T-helper 1 cell treated with Interleukin-12 subunit alpha and Interleukin-12 subunit beta and Interleukin-4 antibody, amounts not matched to agents 30 ng/mL and 1 ng/mL, for 36 hours (primary cell): ENCODE measurements at regions not wholly inside any gene's neighbourhood (a gene's known extent, or its start where the extent isn't known, plus 50 kb on each side); places are given as distances from the start of the nearest gene placed in this dataset.
"Not testable (repeated sequence)": the region's sequence is repeated elsewhere in the genome, so short reads cannot be mapped to it uniquely, and the experiment has no call there.

Experiments
- intact Hi-C: fragments of 100-400 bp; cut with micrococcal nuclease; formaldehyde crosslinking; loops from one replicate; pipeline ENCODE4 v1.15.1; 2024

DNA sequence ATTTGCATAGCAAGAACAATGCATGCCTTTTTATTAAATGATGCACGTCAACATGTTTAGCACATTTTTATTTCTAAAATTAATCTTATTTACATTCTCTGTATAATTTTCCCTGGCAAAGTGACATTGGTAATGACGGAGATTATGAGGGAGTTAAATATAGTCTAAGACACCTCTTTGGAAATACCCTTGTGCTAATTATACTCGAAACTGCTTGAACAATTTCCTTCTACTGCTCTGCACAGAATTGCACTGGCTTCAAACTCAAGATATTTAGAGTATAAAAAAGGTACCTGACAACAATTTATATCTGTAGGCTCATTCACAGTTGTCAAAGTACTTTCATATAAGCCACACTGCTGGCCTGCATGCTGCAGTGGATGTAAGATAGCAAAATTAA is 602.7 kb downstream of the NXPH1 start:
- intact Hi-C loops: no loop called here

DNA sequence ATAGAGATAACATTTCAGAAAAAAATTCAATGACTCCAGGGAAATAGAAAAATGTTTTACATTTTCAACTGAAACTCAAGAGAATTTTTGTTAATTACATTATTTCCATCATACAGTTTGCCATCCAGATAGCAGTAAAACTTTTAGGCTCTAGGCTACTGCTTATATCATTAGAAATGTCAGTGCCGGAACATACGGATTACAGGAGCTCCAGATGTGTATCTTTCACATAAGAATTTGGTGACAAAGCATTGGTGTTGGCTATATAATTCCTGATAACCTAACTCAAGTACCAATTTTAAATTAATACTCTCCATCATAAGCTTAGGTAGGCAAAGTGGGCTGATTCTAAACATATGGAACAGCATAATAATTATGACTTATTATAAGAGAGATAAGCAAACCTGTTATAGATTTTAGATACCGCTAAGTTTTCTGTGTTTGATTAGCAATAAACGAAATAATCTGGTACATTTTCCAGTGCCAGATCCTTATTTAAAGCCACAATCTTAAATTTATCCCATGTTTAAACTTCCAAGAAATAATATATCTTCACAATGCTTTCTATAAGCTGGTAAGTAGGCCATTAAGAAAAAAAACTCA is 637.9 kb downstream of the NXPH1 start:
- intact Hi-C loops: no loop called here

GRCh38 chr7:9075774-9076173 is 642.4 kb downstream of the NXPH1 start:
- intact Hi-C loops: not testable (repeated sequence)

GRCh38 chr7:9082203-9082602 is 648.8 kb downstream of the NXPH1 start:
- intact Hi-C loops: no loop called here

DNA sequence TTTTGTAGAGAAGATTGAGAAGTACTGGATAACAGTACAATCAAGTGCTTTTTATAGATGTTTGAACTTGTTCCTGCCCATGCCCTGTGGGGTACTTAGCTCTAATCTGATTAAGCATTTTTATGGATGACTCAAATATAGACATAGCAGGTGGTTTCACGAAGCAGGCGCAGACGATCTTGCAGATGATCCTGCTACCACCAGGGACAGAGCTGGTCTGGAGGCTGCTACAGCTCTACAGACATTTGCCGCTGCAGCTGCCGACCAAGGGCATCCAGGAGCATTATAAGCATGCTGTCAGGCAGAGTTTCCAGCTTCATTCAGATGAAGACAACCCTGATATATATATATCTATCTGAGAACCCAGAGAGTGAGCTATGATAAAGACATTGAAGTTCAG is 650.4 kb downstream of the NXPH1 start:
- intact Hi-C loops: no loop called here

- intact Hi-C loops: no loop called here
Observed at GRCh38 chr7:9091282-9091681, 657.9 kb downstream of the NXPH1 start.

DNA sequence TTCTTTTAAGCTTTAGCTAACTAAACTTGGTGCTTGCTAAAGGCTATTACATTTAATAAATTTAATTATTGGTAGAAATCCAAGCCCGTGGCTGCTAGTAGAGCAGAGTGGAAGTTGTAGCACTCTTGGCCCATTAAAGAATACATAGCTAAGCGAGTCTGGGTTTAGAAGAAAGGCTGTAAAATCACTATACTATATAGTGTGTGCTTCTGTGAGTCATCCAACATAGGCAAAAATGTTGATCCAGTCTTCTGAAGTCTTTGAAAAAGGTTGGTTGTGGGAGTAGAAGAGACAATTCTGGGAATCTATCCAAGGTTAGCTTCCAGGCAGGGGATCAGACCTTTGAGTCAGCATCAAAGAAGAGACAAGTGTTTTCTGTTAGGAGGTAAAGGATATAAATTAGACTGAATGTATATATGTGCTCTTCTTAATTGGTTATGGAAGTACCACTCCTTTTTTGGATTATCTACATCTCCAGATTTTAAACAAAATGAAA is 664.2 kb downstream of the NXPH1 start:
- intact Hi-C loops: no loop called here

DNA sequence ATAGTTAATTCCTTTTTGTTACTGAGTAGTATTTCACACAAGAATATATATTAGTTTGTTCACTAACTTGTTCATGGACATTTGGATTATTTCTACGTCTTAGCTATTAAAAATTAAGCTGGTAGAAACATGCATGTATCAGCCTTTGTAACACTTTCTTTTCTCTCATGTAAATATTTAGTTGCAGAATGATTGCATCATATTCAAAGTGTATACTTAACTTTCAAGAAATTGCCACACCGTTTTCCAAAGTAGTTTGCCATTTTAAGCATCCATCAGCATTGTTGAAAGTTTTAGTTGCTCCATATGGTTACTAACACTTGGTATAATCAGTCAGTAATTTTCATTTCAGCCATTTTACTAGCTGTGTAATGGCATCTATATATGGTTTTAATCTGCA is 666.9 kb downstream of the NXPH1 start:
- intact Hi-C loops: no loop called here

GRCh38 chr7:9102846-9103245 is 669.4 kb downstream of the NXPH1 start:
- intact Hi-C loops: no loop called here

DNA sequence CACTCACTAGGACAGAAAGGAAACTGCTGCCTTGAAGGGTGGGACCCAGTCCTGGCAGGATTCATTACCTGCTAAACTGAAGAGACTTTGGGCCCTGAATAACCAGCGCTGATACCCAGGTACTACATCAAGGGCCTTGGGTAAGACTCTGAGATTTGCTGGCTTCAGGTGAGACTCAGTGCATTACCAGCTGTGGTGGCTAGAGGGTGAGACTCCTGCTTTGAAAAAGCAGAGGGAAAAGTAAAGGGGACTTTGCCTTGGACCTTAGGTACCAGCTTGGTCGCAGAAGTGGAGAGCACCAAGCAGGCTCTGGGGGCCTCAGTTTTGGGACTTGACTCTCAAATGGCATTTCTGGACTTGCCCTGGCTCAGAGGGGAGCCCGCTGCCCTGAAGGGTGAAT is 673.3 kb downstream of the NXPH1 start:
- intact Hi-C loops: no loop called here

- intact Hi-C loops: no loop called here
Observed at GRCh38 chr7:9120331-9120730, 686.9 kb downstream of the NXPH1 start.

DNA sequence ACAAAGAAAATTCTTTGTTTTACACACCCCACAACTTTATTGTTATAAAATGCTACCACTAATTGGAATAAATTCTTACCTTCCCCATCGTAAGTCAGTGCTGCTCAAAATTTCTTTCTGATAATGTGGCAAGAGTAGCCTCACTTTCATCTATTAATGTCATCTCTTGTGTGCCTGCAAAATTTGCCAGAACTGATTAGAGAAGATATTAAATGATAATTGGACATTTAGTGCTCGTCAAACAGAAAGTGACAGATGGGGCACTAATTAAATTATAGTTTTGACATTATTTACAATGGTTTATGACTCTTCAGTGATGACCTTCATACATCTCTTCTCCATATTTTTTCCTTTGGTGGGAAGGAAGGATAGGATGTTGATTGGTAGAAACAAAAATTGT is 690.9 kb downstream of the NXPH1 start:
- intact Hi-C loops: no loop called here

DNA sequence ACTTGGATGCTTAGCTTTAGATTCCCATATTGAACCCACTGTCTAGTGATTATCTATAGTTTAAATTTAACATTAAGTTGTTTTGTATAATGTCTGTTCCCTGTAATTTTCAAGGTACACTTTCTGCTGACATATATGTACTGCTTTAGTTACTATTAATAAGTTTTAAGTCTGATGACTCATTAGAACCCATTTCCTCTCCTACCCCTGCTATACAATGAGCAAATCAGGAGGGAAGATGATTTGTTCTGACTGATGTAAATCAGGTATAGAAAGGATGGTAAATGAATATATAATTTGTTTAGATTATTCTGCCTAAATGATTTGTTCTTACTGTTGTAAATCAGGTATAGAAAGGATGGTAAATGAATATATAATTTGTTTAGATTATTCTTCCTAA is 691.8 kb downstream of the NXPH1 start:
- intact Hi-C loops: no loop called here

DNA sequence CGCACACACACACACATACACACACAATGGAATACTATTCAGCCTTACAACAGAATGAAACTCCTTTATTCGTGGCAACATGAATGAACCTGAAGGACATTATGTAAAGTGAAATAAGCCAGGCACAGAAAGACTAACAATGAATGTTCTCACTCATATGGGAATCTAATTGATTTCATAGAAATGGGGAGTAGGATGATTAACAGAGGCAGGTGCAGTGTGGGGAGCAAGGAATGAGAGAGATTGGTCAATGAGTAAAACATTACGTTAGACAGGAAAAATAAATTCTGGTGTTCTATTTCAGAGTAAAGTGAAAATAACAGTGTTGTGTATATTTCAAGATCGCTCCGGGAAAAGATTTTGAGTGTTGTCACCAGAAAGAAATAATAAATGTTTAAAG is 694.5 kb downstream of the NXPH1 start:
- intact Hi-C loops: no loop called here

GRCh38 chr7:9148687-9149086 is 715.3 kb downstream of the NXPH1 start:
- intact Hi-C loops: no loop called here

DNA sequence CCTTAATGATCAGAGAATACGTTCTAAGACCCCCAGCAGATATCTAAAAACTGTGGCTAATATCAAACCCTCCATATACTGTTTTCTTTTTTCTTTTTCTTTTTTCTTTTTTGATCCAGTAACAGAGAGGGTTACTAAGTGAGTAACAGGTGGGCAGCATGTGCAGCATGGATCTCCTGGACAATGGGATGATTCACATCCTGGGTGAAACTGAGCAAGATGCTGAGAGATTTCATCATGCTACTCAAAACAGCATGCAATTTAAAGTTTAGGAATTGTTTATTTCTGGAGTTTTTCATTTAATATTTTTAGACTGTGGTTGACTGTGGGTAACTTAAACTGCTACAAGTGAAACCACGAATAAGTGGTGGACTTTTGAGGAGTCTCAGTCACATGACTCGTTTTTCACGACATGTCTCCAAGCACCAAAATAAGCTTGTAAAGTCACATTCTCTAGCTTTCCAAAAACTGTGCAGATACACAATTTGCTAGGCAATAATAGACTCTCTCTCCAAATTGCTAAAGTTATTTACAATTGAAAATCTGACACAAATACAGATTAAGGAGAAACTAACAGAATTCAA is 716.2 kb downstream of the NXPH1 start:
- intact Hi-C loops: no loop called here

GRCh38 chr7:9163691-9164090 is 730.3 kb downstream of the NXPH1 start:
- intact Hi-C loops: not testable (repeated sequence)

DNA sequence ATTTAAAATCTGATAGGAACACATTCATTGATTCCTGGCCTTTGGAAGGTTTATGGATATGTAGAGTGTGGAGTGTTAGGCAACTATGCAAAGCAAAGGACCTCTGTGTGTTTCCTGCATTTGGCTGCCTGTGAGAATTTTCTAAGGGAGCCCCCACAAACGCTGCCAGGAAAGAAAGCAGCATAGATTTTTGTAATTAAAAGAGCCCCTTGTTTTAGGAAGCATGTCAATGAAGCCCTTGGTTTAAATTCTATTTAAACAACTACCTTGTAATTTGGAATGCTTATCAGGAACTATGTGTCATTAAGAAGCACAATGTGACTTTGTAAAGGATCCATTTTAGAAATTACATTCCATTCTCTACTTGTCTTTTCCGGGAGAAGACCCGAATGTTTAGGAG is 742.5 kb downstream of the NXPH1 start:
- intact Hi-C loops: no loop called here

- intact Hi-C loops: no loop called here
Observed at GRCh38 chr7:9181356-9181755, 747.9 kb downstream of the NXPH1 start.

GRCh38 chr7:9186730-9187129 is 753.3 kb downstream of the NXPH1 start:
- intact Hi-C loops: no loop called here

- intact Hi-C loops: no loop called here
Observed at GRCh38 chr7:9189703-9190102, 756.3 kb downstream of the NXPH1 start.

DNA sequence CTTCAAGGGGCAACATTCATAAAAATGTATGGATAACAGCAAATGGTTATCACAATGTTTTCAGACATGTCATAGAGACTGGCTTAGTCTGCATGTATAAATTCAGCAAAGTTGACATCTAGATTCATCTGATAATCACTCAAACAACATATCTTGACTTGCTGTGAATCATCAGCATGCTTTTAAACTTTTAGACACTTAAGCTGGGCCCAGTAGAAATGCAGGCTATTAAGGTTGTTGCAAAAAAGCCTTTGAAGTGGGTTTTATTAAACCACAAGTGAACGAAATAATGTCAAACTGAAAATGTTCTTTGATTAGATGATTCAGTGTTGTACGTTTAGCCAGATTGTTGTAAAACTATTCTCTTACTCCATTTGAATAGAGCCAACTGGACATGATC is 759.6 kb downstream of the NXPH1 start:
- intact Hi-C loops: no loop called here

- intact Hi-C loops: no loop called here
Observed at GRCh38 chr7:9200626-9201025, 767.2 kb downstream of the NXPH1 start.

- intact Hi-C loops: no loop called here
Observed at GRCh38 chr7:9201928-9202327, 768.5 kb downstream of the NXPH1 start.
